Panc1 (cell line): ENCODE measurements at regions not wholly inside any gene's neighbourhood (a gene's known extent, or its start where the extent isn't known, plus 50 kb on each side); places are given as distances from the start of the nearest gene placed in this dataset.

Experiments used
- POLR2AphosphoS5 ChIP-seq: IDR thresholded peaks from 2 replicates; pipeline ENCODE4 v1.6.1; 2012; ENCODE audit warnings: mild to moderate bottlenecking, low read depth, low read length, moderate library complexity
- SIN3A ChIP-seq: IDR thresholded peaks from 2 replicates; pipeline ENCODE4 v1.6.1; 2012; ENCODE audit warnings: low read depth, mild to moderate bottlenecking, low read length, moderate library complexity, borderline replicate concordance; ENCODE audit not compliant: insufficient read depth
- TCF7L2 ChIP-seq: IDR thresholded peaks from 2 replicates; pipeline ENCODE4 v1.6.1; 2011; ENCODE audit warnings: mild to moderate bottlenecking, low read depth, low read length, inconsistent platforms
- TF ChIP-seq, protein P1 (sequence below): fragments of 450-650 bp; IDR thresholded peaks from 2 replicates; pipeline ENCODE4 v1.5.1; 2017; ENCODE audit warnings: mild to moderate bottlenecking
- TF ChIP-seq, protein P2 (sequence below), 2 experiments: IDR thresholded peaks; 2 replicates each; pipeline ENCODE4 v1.6.1; 2011 to 2012; ENCODE audit warnings: low read depth in 2 of 2, control low read depth in 1 of 2, low read length in 1 of 2, mild to moderate bottlenecking in 1 of 2, moderate library complexity in 1 of 2; ENCODE audit not compliant: insufficient read depth in 1 of 2

DNA sequence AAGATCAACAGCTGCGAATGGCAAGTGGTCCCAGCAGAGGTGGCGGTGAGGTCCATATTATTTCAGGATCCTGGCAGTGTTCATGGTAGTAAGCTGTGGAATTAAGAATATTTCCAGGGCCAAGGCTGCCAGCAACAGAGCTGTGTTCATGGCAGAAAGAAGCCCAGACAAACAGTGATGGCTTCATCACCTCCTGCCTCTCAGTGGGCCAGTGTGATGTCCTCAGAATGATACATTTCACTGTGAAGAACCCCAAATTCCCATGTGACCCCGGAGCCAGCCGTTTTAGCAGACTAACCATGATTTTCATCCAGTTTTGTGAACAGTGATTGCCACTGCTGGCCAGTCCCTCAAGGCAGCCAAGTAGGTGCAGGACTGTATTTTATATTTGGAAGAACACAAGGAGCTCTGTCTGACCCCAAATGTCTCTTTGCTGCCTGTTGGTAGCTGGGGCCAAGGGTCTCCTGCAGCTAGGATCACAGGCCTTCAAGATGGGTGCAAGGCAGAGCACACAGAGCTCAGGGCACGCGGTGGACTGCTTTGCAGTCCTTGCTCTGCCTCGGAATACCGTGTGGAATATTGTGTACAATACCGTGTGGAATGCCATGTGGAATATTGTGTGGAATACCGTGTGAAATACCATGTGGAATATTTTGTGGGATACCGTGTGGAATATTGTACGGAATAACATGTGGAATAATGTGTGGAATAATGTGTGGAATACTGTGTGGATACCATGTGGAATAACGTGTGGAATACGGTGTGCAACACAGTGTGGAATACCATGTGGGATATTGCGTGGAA, 132.3 kb upstream of the CHST15 start:
- TF ChIP-seq POLR2AphosphoS5 (no peak), SIN3A (no peak), TCF7L2 (no peak)
- TF ChIP-seq, protein P1, sequence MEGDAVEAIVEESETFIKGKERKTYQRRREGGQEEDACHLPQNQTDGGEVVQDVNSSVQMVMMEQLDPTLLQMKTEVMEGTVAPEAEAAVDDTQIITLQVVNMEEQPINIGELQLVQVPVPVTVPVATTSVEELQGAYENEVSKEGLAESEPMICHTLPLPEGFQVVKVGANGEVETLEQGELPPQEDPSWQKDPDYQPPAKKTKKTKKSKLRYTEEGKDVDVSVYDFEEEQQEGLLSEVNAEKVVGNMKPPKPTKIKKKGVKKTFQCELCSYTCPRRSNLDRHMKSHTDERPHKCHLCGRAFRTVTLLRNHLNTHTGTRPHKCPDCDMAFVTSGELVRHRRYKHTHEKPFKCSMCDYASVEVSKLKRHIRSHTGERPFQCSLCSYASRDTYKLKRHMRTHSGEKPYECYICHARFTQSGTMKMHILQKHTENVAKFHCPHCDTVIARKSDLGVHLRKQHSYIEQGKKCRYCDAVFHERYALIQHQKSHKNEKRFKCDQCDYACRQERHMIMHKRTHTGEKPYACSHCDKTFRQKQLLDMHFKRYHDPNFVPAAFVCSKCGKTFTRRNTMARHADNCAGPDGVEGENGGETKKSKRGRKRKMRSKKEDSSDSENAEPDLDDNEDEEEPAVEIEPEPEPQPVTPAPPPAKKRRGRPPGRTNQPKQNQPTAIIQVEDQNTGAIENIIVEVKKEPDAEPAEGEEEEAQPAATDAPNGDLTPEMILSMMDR, result no peak
- TF ChIP-seq, protein P2, sequence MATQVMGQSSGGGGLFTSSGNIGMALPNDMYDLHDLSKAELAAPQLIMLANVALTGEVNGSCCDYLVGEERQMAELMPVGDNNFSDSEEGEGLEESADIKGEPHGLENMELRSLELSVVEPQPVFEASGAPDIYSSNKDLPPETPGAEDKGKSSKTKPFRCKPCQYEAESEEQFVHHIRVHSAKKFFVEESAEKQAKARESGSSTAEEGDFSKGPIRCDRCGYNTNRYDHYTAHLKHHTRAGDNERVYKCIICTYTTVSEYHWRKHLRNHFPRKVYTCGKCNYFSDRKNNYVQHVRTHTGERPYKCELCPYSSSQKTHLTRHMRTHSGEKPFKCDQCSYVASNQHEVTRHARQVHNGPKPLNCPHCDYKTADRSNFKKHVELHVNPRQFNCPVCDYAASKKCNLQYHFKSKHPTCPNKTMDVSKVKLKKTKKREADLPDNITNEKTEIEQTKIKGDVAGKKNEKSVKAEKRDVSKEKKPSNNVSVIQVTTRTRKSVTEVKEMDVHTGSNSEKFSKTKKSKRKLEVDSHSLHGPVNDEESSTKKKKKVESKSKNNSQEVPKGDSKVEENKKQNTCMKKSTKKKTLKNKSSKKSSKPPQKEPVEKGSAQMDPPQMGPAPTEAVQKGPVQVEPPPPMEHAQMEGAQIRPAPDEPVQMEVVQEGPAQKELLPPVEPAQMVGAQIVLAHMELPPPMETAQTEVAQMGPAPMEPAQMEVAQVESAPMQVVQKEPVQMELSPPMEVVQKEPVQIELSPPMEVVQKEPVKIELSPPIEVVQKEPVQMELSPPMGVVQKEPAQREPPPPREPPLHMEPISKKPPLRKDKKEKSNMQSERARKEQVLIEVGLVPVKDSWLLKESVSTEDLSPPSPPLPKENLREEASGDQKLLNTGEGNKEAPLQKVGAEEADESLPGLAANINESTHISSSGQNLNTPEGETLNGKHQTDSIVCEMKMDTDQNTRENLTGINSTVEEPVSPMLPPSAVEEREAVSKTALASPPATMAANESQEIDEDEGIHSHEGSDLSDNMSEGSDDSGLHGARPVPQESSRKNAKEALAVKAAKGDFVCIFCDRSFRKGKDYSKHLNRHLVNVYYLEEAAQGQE (IDR thresholded peaks at IDR 0.05; ENCODE audit: insufficient read depth in 1 of 2, low read depth in 2 of 2, low read length in 1 of 2), result no peak
